Astrocyte (in vitro differentiated cells and primary cell): ENCODE measurements at regions not wholly inside any gene's neighbourhood (a gene's known extent, or its start where the extent isn't known, plus 50 kb on each side); places are given as distances from the start of the nearest gene placed in this dataset.
"Not testable (repeated sequence)": the region's sequence is repeated elsewhere in the genome, so short reads cannot be mapped to it uniquely, and the experiment has no call there.

Experiments used
- DNase-seq: peaks from one replicate; pipeline ENCODE4 v3.0.0-alpha.2; 2010; ENCODE audit warnings: low read depth
- FAIRE-seq: peaks from 2 replicates; lab custom pipeline; 2011; peaks lifted over from hg19 to GRCh38; lab: Jason Lieb, UNC
- H2AFZ ChIP-seq: 2 replicates; pipeline ENCODE4 v1.6.0; 2012; ENCODE audit warnings: low read depth, low read length, inconsistent platforms
- H3K27ac ChIP-seq: 2 replicates; pipeline ENCODE4 v1.5.1; 2011; ENCODE audit warnings: low read depth, low read length, inconsistent platforms
- H3K27me3 ChIP-seq: 2 replicates; pipeline ENCODE4 v1.6.0; 2011; ENCODE audit warnings: low read length, inconsistent platforms; ENCODE audit not compliant: insufficient read depth
- H3K36me3 ChIP-seq: 2 replicates; pipeline ENCODE4 v1.5.1; 2011; ENCODE audit warnings: low read length, inconsistent platforms; ENCODE audit not compliant: insufficient read depth
- H3K4me1 ChIP-seq: 2 replicates; pipeline ENCODE4 v1.5.1; 2011; ENCODE audit warnings: low read length, inconsistent platforms; ENCODE audit not compliant: insufficient read depth
- H3K4me2 ChIP-seq: 2 replicates; pipeline ENCODE4 v1.6.0; 2012; ENCODE audit warnings: low read length, inconsistent platforms
- H3K4me3 ChIP-seq: 2 replicates; pipeline ENCODE4 v1.5.1; 2011; ENCODE audit warnings: low read depth, mild to moderate bottlenecking, low read length, inconsistent platforms; ENCODE audit not compliant: insufficient read depth
- H3K79me2 ChIP-seq: 2 replicates; pipeline ENCODE4 v1.6.0; 2012; ENCODE audit warnings: mild to moderate bottlenecking, low read length, inconsistent platforms; ENCODE audit not compliant: insufficient read depth
- H3K9ac ChIP-seq: 2 replicates; pipeline ENCODE4 v1.6.0; 2012; ENCODE audit warnings: mild to moderate bottlenecking, low read length, inconsistent platforms
- H3K9me3 ChIP-seq: 2 replicates; pipeline ENCODE4 v1.5.1; 2012; ENCODE audit warnings: low read depth, mild to moderate bottlenecking, low read length, inconsistent platforms; ENCODE audit not compliant: insufficient read depth
- H4K20me1 ChIP-seq: 2 replicates; pipeline ENCODE4 v1.6.0; 2012; ENCODE audit warnings: low read length, inconsistent platforms; ENCODE audit not compliant: insufficient read depth
- H3K27ac Mint-ChIP-seq: one replicate; pipeline ENCODE4 v1.8.0; 2021; ENCODE audit warnings: mild to moderate bottlenecking, mixed read lengths; ENCODE audit not compliant: unreplicated experiment
- H3K27me3 Mint-ChIP-seq: one replicate; pipeline ENCODE4 v1.8.0; 2021; ENCODE audit warnings: low read depth, mixed read lengths; ENCODE audit not compliant: unreplicated experiment
- H3K36me3 Mint-ChIP-seq: one replicate; pipeline ENCODE4 v1.8.0; 2021; ENCODE audit warnings: low read depth, mixed read lengths; ENCODE audit not compliant: unreplicated experiment
- H3K4me1 Mint-ChIP-seq: one replicate; pipeline ENCODE4 v1.8.0; 2021; ENCODE audit warnings: low read depth, mixed read lengths; ENCODE audit not compliant: unreplicated experiment
- H3K4me3 Mint-ChIP-seq: one replicate; pipeline ENCODE4 v1.8.0; 2021; ENCODE audit warnings: mild to moderate bottlenecking, moderate library complexity, mixed read lengths; ENCODE audit not compliant: unreplicated experiment
- H3K9me3 Mint-ChIP-seq: one replicate; pipeline ENCODE4 v1.8.0; 2021; ENCODE audit warnings: mild to moderate bottlenecking, mixed read lengths; ENCODE audit not compliant: unreplicated experiment
- CTCF ChIP-seq: IDR thresholded peaks from 2 replicates; pipeline ENCODE4 v1.5.1; 2011; ENCODE audit warnings: low read depth, mild to moderate bottlenecking, inconsistent platforms, low read length, moderate library complexity; ENCODE audit not compliant: insufficient read depth
- EZH2 ChIP-seq: IDR thresholded peaks from 2 replicates; pipeline ENCODE4 v1.6.1; 2012; ENCODE audit warnings: mild to moderate bottlenecking, low read length, inconsistent platforms; ENCODE audit not compliant: insufficient read depth

- Mint-ChIP-seq H3K9me3 (peaks cover 13% of the 10 kb centered on the region), H3K36me3 (no peaks in the 10 kb centered on the region), H3K27ac (no peak overlapping the region), H3K4me3 (no peak overlapping the region), H3K4me1 (no peaks in the 10 kb centered on the region), H3K27me3 (no peaks in the 10 kb centered on the region)
- DNase-seq (no peak), FAIRE-seq (no peak)
- Histone ChIP-seq H3K4me1 (no peaks in the 10 kb centered on the region), H4K20me1 (no peaks in the 10 kb centered on the region), H3K79me2 (no peaks in the 10 kb centered on the region), H3K4me2 (no peak overlapping the region), H3K36me3 (no peaks in the 10 kb centered on the region), H2AFZ (no peak overlapping the region), H3K4me3 (no peak overlapping the region), H3K9me3 (peaks cover 10% of the 10 kb centered on the region), H3K9ac (no peak overlapping the region), H3K27me3 (no peaks in the 10 kb centered on the region), H3K27ac (no peak overlapping the region)
- TF ChIP-seq EZH2 (no peak), CTCF (no peak)
These were observed 380.0 kb downstream of the GLRX3 start for GRCh38 chr10:130516141-130516735.

- not testable (repeated sequence) for H3K79me2 ChIP-seq, H4K20me1 ChIP-seq, H3K4me1 Mint-ChIP-seq, FAIRE-seq, H3K36me3 Mint-ChIP-seq, H3K4me3 Mint-ChIP-seq, H3K27ac Mint-ChIP-seq, H3K36me3 ChIP-seq, H3K27ac ChIP-seq, H3K9ac ChIP-seq, DNase-seq, H3K27me3 Mint-ChIP-seq, H3K27me3 ChIP-seq, H3K4me3 ChIP-seq, H3K4me2 ChIP-seq, H3K9me3 Mint-ChIP-seq, H3K4me1 ChIP-seq, H2AFZ ChIP-seq
- H3K9me3 ChIP-seq, result peaks cover 10% of the 10 kb centered on the region
These were observed 382.7 kb downstream of the GLRX3 start for GRCh38 chr10:130518921-130519320.

GRCh38 chr10:130519791-130520190, 383.6 kb downstream of the GLRX3 start:
- no peaks in the 10 kb centered on the region for H3K4me1 ChIP-seq
- H3K27ac ChIP-seq, result no peak overlapping the region
- H3K79me2 ChIP-seq, result no peaks in the 10 kb centered on the region
- H3K9ac ChIP-seq, result no peak overlapping the region
- no peak for DNase-seq
- H4K20me1 ChIP-seq, result no peaks in the 10 kb centered on the region
- peaks cover 9% of the 10 kb centered on the region for H3K9me3 Mint-ChIP-seq
- TF ChIP-seq EZH2, result no peak
- no peak for TF ChIP-seq CTCF
- FAIRE-seq, result no peak
- H3K27me3 Mint-ChIP-seq, result no peaks in the 10 kb centered on the region
- no peaks in the 10 kb centered on the region for H3K36me3 Mint-ChIP-seq
- H3K27me3 ChIP-seq, result no peaks in the 10 kb centered on the region
- H3K4me1 Mint-ChIP-seq, result no peaks in the 10 kb centered on the region
- no peak overlapping the region for H3K4me3 Mint-ChIP-seq
- H3K9me3 ChIP-seq, result peaks cover 10% of the 10 kb centered on the region
- H3K4me2 ChIP-seq, result no peak overlapping the region
- no peaks in the 10 kb centered on the region for H3K36me3 ChIP-seq
- H2AFZ ChIP-seq, result no peak overlapping the region
- H3K4me3 ChIP-seq, result no peak overlapping the region
- no peak overlapping the region for H3K27ac Mint-ChIP-seq
